Endodermal cell (in vitro differentiated cells): ENCODE measurements at regions not wholly inside any gene's neighbourhood (a gene's known extent, or its start where the extent isn't known, plus 50 kb on each side); places are given as distances from the start of the nearest gene placed in this dataset.

Source experiments
- DNase-seq: peaks from one replicate; pipeline ENCODE4 v3.0.0-alpha.2; 2017
- H3K27ac ChIP-seq: 2 replicates; pipeline ENCODE4 v1.5.1; 2013; ENCODE audit warnings: mild to moderate bottlenecking, low read depth, low read length, moderate library complexity
- H3K27me3 ChIP-seq: 2 replicates; pipeline ENCODE4 v1.6.1; 2013; ENCODE audit warnings: mild to moderate bottlenecking, low read length, moderate library complexity; ENCODE audit not compliant: insufficient read depth, control insufficient read depth, poor library complexity, severe bottlenecking
- H3K36me3 ChIP-seq: 2 replicates; pipeline ENCODE4 v1.7.0; 2013; ENCODE audit warnings: mild to moderate bottlenecking, low read length, moderate library complexity; ENCODE audit not compliant: control insufficient read depth, insufficient read depth
- H3K4me1 ChIP-seq: one replicate; pipeline ENCODE4 v1.7.0; 2013; ENCODE audit warnings: low read length; ENCODE audit not compliant: control insufficient read depth, insufficient read depth
- H3K4me3 ChIP-seq: 2 replicates; pipeline ENCODE4 v1.5.1; 2013; ENCODE audit warnings: mild to moderate bottlenecking, low read length, moderate library complexity
- H3K9ac ChIP-seq: 2 replicates; pipeline ENCODE4 v1.6.1; 2013; ENCODE audit warnings: mild to moderate bottlenecking, low read length, moderate library complexity; ENCODE audit not compliant: poor library complexity, severe bottlenecking; ENCODE audit errors: extremely low read depth
- H3K9me3 ChIP-seq: 2 replicates; pipeline ENCODE4 v1.6.1; 2013; ENCODE audit warnings: mild to moderate bottlenecking, low read length, moderate library complexity; ENCODE audit not compliant: control insufficient read depth
- H3K27ac Mint-ChIP-seq: 2 replicates; pipeline ENCODE4 v1.8.0; 2020; ENCODE audit warnings: mixed read lengths
- H3K27me3 Mint-ChIP-seq: 2 replicates; pipeline ENCODE4 v1.8.0; 2021; ENCODE audit warnings: mild to moderate bottlenecking, mixed read lengths; ENCODE audit not compliant: insufficient read depth
- H3K36me3 Mint-ChIP-seq: 2 replicates; pipeline ENCODE4 v1.8.0; 2020; ENCODE audit warnings: low read depth, mixed read lengths
- H3K4me1 Mint-ChIP-seq: 2 replicates; pipeline ENCODE4 v1.8.0; 2020; ENCODE audit warnings: mixed read lengths
- H3K4me3 Mint-ChIP-seq: 2 replicates; pipeline ENCODE4 v1.8.0; 2020; ENCODE audit warnings: mild to moderate bottlenecking, moderate library complexity, mixed read lengths
- H3K9me3 Mint-ChIP-seq: 2 replicates; pipeline ENCODE4 v1.8.0; 2020; ENCODE audit warnings: mild to moderate bottlenecking, mixed read lengths
- WGBS, 2 experiments: methylation state at CpG; one replicate each; pipeline versions ENCODE4 v1.1.5 to v1.1.7; 2013; ENCODE audit warnings: missing lambda C conversion rate in 2 of 2, mixed read lengths in 1 of 2; ENCODE audit not compliant: insufficient coverage in 1 of 2, insufficient read length in 1 of 2; 5-methylcytosine and 5-hydroxymethylcytosine counted together
- TF ChIP-seq, protein P1 (sequence below): fragments of 200-600 bp; sonication (generic); conservative IDR thresholded peaks from 2 replicates; pipeline ENCODE4 v1.5.0; 2021; ENCODE audit warnings: antibody characterized with exemption, mild to moderate bottlenecking

DNA sequence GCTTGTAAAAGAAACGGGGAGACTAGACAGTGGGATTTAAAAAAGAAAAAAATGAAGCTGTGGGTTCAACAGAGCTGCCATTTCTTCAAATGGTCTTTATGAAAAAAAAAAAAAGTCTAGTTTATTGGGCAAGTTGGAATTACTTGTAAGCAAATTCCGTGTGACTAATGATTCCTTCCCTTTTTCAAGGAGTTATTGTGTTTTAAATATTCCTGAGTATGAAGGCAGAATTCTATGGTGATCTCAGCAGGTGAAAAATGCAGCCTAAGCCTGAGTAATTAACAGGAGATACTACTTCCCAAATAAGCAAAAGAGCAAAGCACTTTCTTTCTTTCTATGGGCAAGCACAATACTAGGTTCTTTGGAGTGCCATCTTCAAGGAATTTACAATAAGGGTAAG is 481.9 kb downstream of the ZNF608 start:
- WGBS, 2 experiments: 49 to 51% methylated on average over 2 of the region's 2 CpGs
- Mint-ChIP-seq H3K36me3 (no peaks in the 10 kb centered on the region), H3K4me3 (no peak overlapping the region), H3K27me3 (no peaks in the 10 kb centered on the region), H3K4me1 (peaks cover 8% of the 10 kb centered on the region), H3K9me3 (no peaks in the 10 kb centered on the region), H3K27ac (no peak overlapping the region)
- no peak overlapping the region for H3K9ac ChIP-seq
- H3K9me3 ChIP-seq: peaks cover 18% of the 10 kb centered on the region
- H3K4me1 ChIP-seq: peaks cover 23% of the 10 kb centered on the region
- no peaks in the 10 kb centered on the region for H3K27me3 ChIP-seq
- TF ChIP-seq, protein P1, sequence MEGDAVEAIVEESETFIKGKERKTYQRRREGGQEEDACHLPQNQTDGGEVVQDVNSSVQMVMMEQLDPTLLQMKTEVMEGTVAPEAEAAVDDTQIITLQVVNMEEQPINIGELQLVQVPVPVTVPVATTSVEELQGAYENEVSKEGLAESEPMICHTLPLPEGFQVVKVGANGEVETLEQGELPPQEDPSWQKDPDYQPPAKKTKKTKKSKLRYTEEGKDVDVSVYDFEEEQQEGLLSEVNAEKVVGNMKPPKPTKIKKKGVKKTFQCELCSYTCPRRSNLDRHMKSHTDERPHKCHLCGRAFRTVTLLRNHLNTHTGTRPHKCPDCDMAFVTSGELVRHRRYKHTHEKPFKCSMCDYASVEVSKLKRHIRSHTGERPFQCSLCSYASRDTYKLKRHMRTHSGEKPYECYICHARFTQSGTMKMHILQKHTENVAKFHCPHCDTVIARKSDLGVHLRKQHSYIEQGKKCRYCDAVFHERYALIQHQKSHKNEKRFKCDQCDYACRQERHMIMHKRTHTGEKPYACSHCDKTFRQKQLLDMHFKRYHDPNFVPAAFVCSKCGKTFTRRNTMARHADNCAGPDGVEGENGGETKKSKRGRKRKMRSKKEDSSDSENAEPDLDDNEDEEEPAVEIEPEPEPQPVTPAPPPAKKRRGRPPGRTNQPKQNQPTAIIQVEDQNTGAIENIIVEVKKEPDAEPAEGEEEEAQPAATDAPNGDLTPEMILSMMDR: no peak
- H3K36me3 ChIP-seq: no peaks in the 10 kb centered on the region
- DNase-seq: no peak
- H3K4me3 ChIP-seq: peak overlapping the region; percentile 39
- no peak overlapping the region for H3K27ac ChIP-seq

DNA sequence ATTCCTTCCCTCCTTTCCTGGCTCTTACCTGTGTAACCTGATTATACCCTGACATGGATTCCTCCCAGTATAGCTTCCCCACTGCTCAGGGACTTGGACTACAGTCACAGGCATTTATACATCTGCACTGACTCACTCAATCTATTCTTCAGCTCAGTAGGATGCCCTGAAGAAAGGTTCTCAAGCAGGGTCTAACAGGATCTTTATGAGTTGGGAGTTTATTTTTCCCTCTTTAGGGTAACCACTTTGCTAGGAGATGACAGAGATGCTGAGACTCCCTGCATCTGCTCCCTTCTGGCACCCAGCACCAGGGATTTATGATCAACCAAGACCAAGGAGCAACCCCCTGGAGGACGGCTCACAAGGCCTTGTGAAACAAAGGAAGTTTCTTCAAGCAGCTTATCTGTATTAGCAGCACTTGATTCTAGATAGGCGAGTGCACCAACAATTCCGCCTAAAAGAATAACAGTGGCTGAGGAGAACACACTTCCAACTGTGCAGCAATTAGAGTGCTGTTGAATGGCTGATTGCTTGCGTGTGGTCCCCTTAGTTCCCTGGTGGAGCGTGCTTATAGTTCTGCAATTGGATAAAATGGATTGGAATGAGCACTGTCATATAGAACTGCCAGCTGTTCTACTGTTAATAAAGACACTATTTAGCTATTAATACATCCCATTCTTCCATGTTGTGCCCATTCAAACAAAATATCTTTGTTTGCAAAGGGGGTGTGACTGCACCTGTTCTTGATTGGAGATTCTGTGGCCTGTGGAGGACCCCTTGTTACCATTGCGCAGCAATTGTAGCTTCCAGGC is 482.6 kb downstream of the ZNF608 start:
- Histone ChIP-seq H3K27ac (peak overlapping the region; percentile 78), H3K27me3 (no peaks in the 10 kb centered on the region), H3K36me3 (no peaks in the 10 kb centered on the region), H3K9ac (no peak overlapping the region), H3K9me3 (peaks cover 18% of the 10 kb centered on the region), H3K4me3 (peak overlapping the region; percentile 39), H3K4me1 (peaks cover 23% of the 10 kb centered on the region)
- Mint-ChIP-seq H3K36me3 (peaks cover 4% of the 10 kb centered on the region), H3K4me1 (peaks cover 8% of the 10 kb centered on the region), H3K9me3 (no peaks in the 10 kb centered on the region), H3K27me3 (no peaks in the 10 kb centered on the region), H3K27ac (no peak overlapping the region), H3K4me3 (no peak overlapping the region)
- 21 to 26% methylated on average over 4 to 6 of the region's 6 CpGs for WGBS, 2 experiments
- DNase-seq: peak; percentile 86
- TF ChIP-seq, protein P1: peak; percentile 17

- H3K27ac ChIP-seq: peak overlapping the region; percentile 21
- no peaks in the 10 kb centered on the region for H3K36me3 ChIP-seq
- no peak overlapping the region for H3K4me3 Mint-ChIP-seq
- H3K4me1 ChIP-seq: peaks cover 23% of the 10 kb centered on the region
- 92% methylated on average over 1 of the region's 1 CpG; no CpG with 5 or more reads in 1 of the 2 experiments for WGBS, 2 experiments
- H3K9me3 Mint-ChIP-seq: no peaks in the 10 kb centered on the region
- no peak overlapping the region for H3K4me3 ChIP-seq
- H3K36me3 Mint-ChIP-seq: peaks cover 4% of the 10 kb centered on the region
- H3K27ac Mint-ChIP-seq: no peak overlapping the region
- DNase-seq: no peak
- no peaks in the 10 kb centered on the region for H3K27me3 ChIP-seq
- H3K27me3 Mint-ChIP-seq: no peaks in the 10 kb centered on the region
- TF ChIP-seq, protein P1: no peak
- peaks cover 8% of the 10 kb centered on the region for H3K4me1 Mint-ChIP-seq
- peaks cover 22% of the 10 kb centered on the region for H3K9me3 ChIP-seq
- no peak overlapping the region for H3K9ac ChIP-seq
Observed at GRCh38 chr5:124262991-124263571, 483.4 kb downstream of the ZNF608 start.
